Lung microvascular endothelial cell (primary cell): ENCODE measurements at regions not wholly inside any gene's neighbourhood (a gene's known extent, or its start where the extent isn't known, plus 50 kb on each side); places are given as distances from the start of the nearest gene placed in this dataset.
A peak's percentile ranks its signal among the peaks of the same experiment; 100 is the strongest.

Source experiments
- DNase-seq, 2 donors: peaks; one replicate each; pipeline versions ENCODE4 v3.0.0 to v3.0.0-alpha.2; 2010; ENCODE audit warnings: low read depth in 2 of 2

DNA sequence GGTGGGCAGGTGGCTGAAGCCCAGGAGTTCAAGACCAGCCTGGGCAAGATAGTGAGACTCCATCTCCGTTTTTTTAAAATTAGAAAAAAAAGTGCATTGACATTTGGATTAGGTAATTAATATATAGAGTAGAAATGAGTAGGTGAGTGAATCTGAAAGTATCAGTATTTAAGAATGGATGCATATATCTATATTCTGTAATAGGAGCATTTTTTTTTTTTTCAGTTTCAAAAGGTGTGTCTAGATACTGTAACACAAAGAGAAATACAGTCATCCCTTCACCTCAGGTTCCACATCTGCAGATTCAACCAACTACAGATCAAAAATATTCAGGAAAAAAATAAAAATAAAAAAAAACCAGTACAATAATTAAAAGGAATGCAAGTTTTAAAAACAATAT lies 50.8 kb downstream of the RBM27 start:
- no peak for DNase-seq

DNA sequence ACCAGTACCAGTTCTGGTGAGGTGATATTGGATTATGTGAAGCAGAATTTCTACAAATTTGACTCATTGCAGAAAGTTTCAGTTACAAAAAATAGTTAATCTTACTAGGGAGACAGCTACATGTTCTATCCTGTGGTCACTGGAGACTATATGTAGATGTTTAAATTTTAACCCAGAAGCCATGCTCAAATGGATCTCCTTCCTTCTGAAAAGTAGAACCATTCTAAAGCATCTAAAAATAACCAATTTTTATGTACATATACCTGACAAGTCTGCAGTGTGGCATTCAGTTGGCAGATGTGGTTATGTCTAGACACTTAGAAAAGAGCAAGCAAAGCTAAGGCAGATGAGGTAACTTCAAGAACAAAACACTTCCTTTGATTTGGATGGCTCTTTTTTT lies 65.5 kb upstream of the POU4F3 start:
- DNase-seq: no peak

DNA sequence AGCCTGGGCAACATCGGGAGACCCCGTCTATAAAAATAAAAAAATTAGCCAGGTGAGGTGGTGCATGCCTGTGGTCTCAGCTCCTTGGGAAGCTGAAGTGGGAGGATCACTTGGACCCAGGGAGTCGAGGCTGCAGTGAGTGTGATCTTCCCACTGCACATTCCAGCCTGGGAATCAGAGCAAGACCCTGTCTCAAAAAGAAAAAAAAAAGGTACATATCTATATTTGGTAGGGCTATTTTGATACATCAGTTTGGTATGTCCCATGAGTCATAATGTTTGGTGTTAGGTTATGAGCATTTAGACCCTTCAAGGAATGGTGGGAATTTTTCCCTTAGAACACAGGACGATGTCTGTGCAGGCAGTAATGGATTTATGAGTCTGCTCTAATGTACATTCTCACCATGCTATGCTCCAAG lies 55.3 kb upstream of the POU4F3 start:
- peak; percentile 9 to 87 for DNase-seq

DNA sequence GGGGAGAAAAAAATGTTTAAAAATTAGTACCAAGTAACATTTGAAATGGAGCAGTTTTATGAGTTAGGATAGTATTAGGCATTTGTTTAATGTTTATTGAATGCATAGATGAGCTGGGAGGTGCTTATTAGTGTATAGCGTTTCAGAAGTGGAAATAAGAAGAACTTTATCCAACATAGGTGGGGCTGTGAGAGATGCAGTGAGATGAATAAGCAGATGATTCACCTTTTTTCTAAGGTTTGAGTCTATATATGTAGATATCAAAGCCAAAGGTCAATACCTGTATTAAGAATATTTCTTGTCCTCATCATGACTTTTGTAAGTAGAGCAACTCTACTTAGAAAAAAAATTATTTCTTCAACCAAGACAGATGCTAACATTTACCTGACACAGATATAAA lies 54.6 kb upstream of the POU4F3 start:
- DNase-seq: peak in 1 of 2 donors; percentile 5
